ENCODE measurements at regions not wholly inside any gene's neighbourhood (a gene's known extent, or its start where the extent isn't known, plus 50 kb on each side); places are given as distances from the start of the nearest gene placed in this dataset.
A peak's percentile ranks its signal among the peaks of the same experiment; 100 is the strongest.
"Not testable (repeated sequence)": the region's sequence is repeated elsewhere in the genome, so short reads cannot be mapped to it uniquely, and the experiment has no call there.

DNA sequence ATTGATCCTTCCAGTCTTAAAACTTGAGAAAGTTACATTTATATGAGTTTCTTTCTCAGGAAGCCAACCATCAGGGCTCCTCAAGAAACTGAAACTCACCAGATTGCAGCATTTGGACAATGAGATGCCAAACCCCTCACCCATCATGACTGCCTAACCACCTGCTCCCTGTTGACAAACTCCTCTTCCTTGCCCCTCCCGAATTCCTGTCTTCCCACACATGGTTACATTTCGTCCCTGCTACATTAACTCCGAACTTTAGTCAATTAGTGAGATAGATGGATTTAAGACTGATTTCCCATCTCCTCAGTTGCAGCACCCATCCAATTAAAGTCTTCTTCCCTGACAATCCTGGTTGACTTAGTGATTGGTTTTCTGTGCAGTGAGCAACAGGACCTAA, 118.7 kb downstream of the ZNF330 start:
- DNase-seq (ENCODE audit: extremely low spot score, insufficient read length, low read depth) (no peak), FAIRE-seq (no peak)

DNA sequence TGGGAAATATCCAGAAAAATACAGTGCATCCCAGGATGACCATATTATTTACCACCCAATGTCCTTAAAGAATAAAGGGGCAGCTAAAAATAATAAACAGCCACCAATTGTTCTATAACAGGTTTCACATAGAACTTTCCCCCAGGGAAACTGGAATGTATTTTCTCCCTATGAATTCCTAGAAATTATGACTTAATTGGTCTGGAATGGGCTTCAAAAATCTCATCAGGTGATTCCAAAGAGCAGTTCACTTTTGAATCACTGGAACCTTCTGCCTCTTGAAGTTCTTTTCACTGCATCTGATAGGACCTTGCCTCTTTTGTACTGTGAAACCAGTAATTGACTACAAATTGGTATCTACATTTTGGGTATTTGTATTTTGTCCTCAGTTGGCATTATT, 119.3 kb downstream of the ZNF330 start:
- no peak for FAIRE-seq

GRCh38 chr4:141340458-141340857, 119.8 kb downstream of the ZNF330 start:
- FAIRE-seq (no peak), DNase-seq (ENCODE audit: extremely low spot score, insufficient read length, low read depth) (no peak)

More for the DNA sequence above, 119.3 kb downstream of the ZNF330 start:
- no peak for DNase-seq (ENCODE audit: extremely low spot score, insufficient read length, low read depth)

DNA sequence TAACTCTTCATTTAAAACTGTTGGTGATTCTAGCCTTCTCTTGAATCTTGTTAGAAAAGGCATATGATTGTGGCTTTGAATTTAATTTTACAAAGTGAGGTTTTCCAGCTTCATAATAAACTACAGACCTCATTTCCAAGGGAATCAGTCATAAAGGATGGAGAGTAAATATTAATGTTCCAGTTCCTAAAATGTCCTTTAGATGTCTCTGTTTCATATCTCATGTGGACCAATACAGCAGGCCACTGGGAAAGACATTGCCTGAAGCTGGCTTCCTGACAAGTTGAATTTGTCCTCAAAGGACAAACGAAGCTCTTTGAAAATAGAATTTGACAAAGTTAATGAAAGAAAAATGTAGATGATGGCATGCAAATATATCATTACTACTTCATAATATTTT, 125.4 kb downstream of the ZNF330 start:
- peak; percentile 51 for FAIRE-seq

DNA sequence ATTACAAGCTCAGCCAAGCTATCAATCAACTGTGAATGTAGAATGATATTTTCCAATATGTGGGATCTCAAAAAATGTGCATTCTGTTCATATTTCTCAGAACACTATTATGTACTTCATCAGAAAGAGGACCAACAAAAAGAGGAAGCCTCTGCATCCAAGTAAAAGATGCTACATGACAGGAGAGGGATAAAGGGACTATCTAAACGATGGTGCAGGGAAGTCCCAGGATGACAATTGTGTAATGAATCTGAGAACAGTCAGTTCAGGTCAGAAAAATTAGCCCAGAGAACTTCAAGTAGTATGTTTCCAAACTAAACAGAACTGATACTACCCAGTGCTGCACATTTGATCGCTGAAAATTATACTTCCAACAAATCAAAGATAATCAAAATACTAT, 127.0 kb downstream of the ZNF330 start:
- DNase-seq (ENCODE audit: extremely low spot score, insufficient read length, low read depth) (no peak), FAIRE-seq (no peak)

More for the DNA sequence above, 125.4 kb downstream of the ZNF330 start:
- DNase-seq (ENCODE audit: extremely low spot score, insufficient read length, low read depth) = no peak

- no peak for FAIRE-seq
- DNase-seq (ENCODE audit: extremely low spot score, insufficient read length, low read depth) = no peak
These were observed 127.4 kb downstream of the ZNF330 start for GRCh38 chr4:141348125-141348524.

GRCh38 chr4:141348573-141348972, 127.9 kb downstream of the ZNF330 start:
- DNase-seq (ENCODE audit: extremely low spot score, insufficient read length, low read depth) = no peak
- no peak for FAIRE-seq

GRCh38 chr4:141349236-141349635, 128.5 kb downstream of the ZNF330 start:
- no peak for DNase-seq (ENCODE audit: extremely low spot score, insufficient read length, low read depth)

DNA sequence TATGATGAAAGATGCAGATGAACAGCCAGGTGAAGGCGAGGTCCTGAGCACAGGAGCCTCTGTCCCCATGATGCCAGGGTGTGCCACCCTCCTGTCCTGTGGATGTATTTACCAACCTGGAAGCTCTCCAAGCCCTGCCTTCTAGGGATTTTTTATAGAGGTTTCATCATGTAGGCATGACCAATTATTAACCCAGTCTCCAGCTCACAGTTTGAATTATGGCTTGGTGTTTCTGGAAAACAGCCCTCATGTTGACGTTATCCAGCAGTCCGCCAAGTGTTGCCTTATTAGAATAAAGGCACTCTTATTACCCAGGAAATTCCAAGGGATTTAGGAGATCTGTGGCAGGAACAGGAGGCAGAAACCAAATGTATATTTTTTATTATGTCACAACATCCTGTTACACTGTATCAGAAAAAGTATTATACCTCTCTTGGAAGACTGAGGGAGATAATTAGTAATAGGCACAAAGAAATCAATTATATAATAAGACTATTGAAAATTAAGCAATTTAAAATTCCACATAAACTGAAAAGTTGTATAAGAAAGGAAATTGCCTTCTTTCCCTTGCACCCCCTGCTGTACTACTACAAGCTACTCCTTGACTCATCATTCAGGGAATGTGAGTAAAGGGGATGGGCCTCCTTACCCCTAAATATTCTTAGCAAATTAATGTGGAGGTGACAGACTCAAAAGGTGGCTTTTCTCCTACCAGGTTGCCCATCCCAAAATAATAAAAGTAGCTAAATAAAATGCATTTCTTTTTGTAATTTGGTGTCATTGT, 129.6 kb downstream of the ZNF330 start:
- FAIRE-seq = no peak
- no peak for DNase-seq (ENCODE audit: extremely low spot score, insufficient read length, low read depth)

More at GRCh38 chr4:141349236-141349635, 128.5 kb downstream of the ZNF330 start:
- FAIRE-seq = no peak

DNA sequence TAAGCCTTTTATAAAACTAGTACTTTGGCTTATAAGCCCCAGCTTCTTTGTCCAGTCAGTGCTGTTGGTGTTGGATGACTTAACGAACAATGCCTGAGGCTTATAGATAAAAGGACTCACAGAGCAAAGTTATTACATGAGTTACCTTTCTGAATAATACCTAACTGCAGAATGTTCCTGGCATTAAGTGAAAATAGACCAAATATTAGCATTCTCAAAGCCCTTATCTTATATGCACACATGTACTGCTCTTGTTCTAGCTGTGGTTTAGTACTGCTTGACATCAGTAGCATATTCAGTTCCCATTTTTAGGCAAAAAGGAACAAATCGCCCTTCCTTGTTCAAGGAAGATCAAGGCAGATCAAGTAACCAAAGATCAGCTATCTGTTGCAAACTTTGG, 131.6 kb downstream of the ZNF330 start:
- no peak for FAIRE-seq
- DNase-seq (ENCODE audit: extremely low spot score, insufficient read length, low read depth) = no peak

DNA sequence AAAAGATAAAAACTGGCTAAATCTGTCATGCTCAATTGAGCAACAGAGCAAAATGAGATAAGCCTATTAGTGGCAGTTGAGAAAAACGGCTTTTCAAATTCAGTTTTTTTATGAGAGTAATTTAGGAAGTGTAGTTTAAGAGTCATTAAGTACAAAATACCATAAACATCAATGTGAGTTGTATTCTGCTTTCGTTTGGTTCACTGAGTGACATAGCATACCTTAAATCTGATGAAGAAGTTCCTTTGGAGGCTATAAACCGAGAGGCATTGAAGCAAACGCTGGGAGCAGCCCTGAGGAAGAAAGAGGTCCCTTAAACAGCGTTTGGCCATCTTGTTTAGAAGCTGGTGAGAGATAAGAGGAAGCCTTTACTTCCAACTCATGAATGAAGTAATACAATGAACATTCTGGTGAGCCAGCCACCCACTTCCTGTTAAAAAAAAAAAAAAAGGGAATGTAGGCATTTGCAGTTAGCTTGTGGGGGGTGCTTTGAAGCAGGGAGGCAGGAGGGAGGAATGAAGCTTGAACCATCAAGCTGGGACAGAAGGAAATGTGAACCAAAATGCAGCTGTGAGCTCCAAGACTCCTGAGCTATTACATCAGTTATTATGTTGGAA, 132.3 kb downstream of the ZNF330 start:
- no peak for DNase-seq (ENCODE audit: extremely low spot score, insufficient read length, low read depth)
- no peak for FAIRE-seq

GRCh38 chr4:141356321-141356962, 135.7 kb downstream of the ZNF330 start:
- DNase-seq (ENCODE audit: extremely low spot score, insufficient read length, low read depth) (no peak), FAIRE-seq (no peak)

GRCh38 chr4:141356963-141357335, 136.3 kb downstream of the ZNF330 start:
- no peak for FAIRE-seq
- DNase-seq (ENCODE audit: extremely low spot score, insufficient read length, low read depth) = no peak

- not testable (repeated sequence) for DNase-seq (ENCODE audit: extremely low spot score, insufficient read length, low read depth); FAIRE-seq
These were observed 147.5 kb downstream of the ZNF330 start for GRCh38 chr4:141368241-141368640.

GRCh38 chr4:141371206-141371605, 150.5 kb downstream of the ZNF330 start:
- FAIRE-seq (no peak), DNase-seq (ENCODE audit: extremely low spot score, insufficient read length, low read depth) (no peak)

GRCh38 chr4:141375855-141376254, 155.2 kb downstream of the ZNF330 start:
- FAIRE-seq (no peak), DNase-seq (ENCODE audit: extremely low spot score, insufficient read length, low read depth) (no peak)

DNA sequence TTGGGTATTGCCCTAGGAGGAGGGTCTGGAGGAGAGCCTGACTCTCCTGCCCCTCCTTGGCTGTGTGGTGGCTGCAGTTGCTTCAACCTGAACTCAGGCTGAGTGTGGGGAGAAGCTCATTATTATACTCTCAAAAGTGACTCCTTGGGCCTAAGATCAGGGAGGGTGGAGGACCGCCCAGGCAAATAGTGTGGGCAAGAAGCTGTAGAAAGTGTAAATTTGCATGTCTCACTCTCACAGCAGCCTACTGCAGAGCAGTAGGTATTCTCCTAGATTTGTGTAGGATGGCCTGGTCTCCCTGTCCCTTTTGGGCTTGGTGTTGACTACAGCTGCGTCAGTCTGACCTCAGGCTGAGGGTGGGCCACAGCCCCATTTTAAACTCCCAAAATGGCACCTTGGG, 156.1 kb downstream of the ZNF330 start:
- FAIRE-seq = no peak

GRCh38 chr4:141387299-141387698, 166.6 kb downstream of the ZNF330 start:
- no peak for FAIRE-seq
- DNase-seq (ENCODE audit: extremely low spot score, insufficient read length, low read depth) = no peak

More for the DNA sequence above, 156.1 kb downstream of the ZNF330 start:
- no peak for DNase-seq (ENCODE audit: extremely low spot score, insufficient read length, low read depth)

DNA sequence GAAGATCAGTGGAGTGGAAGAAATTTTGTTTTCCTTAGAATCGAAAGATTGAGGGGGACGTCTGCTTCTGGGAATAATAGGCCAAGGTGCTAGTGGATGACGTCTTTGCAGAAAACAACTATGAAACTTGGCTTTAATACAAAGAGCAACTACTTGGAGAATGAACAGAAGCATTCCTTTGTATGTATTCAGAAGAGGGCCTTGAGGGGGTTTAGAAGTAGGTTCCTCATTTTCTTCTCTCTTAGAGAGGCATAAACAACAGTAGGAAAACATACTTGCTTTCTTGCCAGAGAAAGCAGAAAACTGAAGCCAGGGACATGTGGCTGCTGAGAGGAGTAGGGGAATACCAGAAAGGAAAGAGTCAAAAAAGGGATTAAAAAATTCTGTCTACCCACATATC, 167.8 kb downstream of the ZNF330 start:
- FAIRE-seq (no peak), DNase-seq (ENCODE audit: extremely low spot score, insufficient read length, low read depth) (no peak)

GRCh38 chr4:141389649-141390048, 169.0 kb downstream of the ZNF330 start:
- DNase-seq (ENCODE audit: extremely low spot score, insufficient read length, low read depth) = no peak

DNA sequence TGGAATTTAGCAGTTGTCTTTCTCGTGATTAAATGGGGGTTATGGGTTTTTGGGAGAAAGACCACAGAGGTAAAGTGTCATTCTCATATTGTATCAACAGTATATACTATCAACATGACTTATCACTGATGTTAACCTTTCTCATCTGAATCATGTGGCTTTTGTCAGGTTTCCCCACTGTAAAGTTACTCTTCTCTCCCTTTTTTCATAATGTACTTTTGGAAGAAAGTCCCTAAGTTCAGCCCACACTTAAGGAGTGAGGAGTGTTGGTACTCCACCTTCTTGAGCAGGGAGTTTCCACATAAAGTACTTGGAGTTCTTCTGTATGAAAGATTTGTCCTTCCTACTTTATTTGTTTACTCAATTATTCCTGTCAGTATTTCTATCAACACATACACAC, 169.9 kb downstream of the ZNF330 start:
- DNase-seq (ENCODE audit: extremely low spot score, insufficient read length, low read depth) (no peak), FAIRE-seq (no peak)

More at GRCh38 chr4:141389649-141390048, 169.0 kb downstream of the ZNF330 start:
- FAIRE-seq = no peak
